ENCODE measurements at regions not wholly inside any gene's neighbourhood (a gene's known extent, or its start where the extent isn't known, plus 50 kb on each side); places are given as distances from the start of the nearest gene placed in this dataset.

DNA sequence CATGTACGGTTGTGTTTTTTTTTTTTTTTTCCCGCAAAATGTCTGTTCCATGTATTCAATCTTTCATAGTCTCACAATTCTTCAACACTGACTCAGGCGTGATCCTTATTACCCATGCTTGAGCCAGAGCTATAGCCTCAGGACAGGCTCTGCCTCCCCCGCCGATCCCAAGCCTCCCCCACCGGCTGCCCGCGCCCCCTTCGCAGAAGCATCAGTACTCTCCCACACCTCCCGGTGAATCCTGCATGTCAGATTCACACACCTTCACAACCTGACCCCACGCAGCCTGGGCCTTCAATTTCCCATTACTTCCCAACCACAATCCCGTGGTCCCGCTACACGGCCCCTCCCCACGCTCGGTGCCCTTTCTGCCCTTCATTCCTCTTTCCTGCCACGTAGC, 401.5 kb upstream of the JARID2 start:
- TF ChIP-seq EZH2 (IDR thresholded peaks at IDR 0.05; ENCODE audit: low read depth, unreplicated experiment) (no peak), POLR2AphosphoS5 (IDR thresholded peaks at IDR 0.05; ENCODE audit: low read depth) (no peak), STAT1 (IDR thresholded peaks at IDR 0.05; ENCODE audit: unreplicated experiment) (no peak), CREB1 (CRISPR knock-in tag; IDR thresholded peaks at IDR 0.05; ENCODE audit: low read depth) (no peak), EZH2phosphoT487 (IDR thresholded peaks at IDR 0.05; ENCODE audit: unreplicated experiment) (no peak), JUNB (IDR thresholded peaks at IDR 0.05; ENCODE audit: unreplicated experiment) (no peak), ZNF114 (CRISPR knock-in tag; IDR thresholded peaks at IDR 0.05) (no peak), ZNF331 (CRISPR knock-in tag; IDR thresholded peaks at IDR 0.05; ENCODE audit: low read depth) (no peak), NANOG (IDR thresholded peaks at IDR 0.05; ENCODE audit: borderline replicate concordance) (no peak)
- TF ChIP-seq, protein P1, sequence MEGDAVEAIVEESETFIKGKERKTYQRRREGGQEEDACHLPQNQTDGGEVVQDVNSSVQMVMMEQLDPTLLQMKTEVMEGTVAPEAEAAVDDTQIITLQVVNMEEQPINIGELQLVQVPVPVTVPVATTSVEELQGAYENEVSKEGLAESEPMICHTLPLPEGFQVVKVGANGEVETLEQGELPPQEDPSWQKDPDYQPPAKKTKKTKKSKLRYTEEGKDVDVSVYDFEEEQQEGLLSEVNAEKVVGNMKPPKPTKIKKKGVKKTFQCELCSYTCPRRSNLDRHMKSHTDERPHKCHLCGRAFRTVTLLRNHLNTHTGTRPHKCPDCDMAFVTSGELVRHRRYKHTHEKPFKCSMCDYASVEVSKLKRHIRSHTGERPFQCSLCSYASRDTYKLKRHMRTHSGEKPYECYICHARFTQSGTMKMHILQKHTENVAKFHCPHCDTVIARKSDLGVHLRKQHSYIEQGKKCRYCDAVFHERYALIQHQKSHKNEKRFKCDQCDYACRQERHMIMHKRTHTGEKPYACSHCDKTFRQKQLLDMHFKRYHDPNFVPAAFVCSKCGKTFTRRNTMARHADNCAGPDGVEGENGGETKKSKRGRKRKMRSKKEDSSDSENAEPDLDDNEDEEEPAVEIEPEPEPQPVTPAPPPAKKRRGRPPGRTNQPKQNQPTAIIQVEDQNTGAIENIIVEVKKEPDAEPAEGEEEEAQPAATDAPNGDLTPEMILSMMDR (conservative IDR thresholded peaks at IDR 0.05; ENCODE audit: low read depth in 2 of 2), result no peak
- TF ChIP-seq, protein P2, sequence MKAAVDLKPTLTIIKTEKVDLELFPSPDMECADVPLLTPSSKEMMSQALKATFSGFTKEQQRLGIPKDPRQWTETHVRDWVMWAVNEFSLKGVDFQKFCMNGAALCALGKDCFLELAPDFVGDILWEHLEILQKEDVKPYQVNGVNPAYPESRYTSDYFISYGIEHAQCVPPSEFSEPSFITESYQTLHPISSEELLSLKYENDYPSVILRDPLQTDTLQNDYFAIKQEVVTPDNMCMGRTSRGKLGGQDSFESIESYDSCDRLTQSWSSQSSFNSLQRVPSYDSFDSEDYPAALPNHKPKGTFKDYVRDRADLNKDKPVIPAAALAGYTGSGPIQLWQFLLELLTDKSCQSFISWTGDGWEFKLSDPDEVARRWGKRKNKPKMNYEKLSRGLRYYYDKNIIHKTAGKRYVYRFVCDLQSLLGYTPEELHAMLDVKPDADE (IDR thresholded peaks at IDR 0.05), result no peak
- TF ChIP-seq, protein P3, sequence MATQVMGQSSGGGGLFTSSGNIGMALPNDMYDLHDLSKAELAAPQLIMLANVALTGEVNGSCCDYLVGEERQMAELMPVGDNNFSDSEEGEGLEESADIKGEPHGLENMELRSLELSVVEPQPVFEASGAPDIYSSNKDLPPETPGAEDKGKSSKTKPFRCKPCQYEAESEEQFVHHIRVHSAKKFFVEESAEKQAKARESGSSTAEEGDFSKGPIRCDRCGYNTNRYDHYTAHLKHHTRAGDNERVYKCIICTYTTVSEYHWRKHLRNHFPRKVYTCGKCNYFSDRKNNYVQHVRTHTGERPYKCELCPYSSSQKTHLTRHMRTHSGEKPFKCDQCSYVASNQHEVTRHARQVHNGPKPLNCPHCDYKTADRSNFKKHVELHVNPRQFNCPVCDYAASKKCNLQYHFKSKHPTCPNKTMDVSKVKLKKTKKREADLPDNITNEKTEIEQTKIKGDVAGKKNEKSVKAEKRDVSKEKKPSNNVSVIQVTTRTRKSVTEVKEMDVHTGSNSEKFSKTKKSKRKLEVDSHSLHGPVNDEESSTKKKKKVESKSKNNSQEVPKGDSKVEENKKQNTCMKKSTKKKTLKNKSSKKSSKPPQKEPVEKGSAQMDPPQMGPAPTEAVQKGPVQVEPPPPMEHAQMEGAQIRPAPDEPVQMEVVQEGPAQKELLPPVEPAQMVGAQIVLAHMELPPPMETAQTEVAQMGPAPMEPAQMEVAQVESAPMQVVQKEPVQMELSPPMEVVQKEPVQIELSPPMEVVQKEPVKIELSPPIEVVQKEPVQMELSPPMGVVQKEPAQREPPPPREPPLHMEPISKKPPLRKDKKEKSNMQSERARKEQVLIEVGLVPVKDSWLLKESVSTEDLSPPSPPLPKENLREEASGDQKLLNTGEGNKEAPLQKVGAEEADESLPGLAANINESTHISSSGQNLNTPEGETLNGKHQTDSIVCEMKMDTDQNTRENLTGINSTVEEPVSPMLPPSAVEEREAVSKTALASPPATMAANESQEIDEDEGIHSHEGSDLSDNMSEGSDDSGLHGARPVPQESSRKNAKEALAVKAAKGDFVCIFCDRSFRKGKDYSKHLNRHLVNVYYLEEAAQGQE (IDR thresholded peaks at IDR 0.05; ENCODE audit: unreplicated experiment), result no peak
- TF ChIP-seq, protein P4, sequence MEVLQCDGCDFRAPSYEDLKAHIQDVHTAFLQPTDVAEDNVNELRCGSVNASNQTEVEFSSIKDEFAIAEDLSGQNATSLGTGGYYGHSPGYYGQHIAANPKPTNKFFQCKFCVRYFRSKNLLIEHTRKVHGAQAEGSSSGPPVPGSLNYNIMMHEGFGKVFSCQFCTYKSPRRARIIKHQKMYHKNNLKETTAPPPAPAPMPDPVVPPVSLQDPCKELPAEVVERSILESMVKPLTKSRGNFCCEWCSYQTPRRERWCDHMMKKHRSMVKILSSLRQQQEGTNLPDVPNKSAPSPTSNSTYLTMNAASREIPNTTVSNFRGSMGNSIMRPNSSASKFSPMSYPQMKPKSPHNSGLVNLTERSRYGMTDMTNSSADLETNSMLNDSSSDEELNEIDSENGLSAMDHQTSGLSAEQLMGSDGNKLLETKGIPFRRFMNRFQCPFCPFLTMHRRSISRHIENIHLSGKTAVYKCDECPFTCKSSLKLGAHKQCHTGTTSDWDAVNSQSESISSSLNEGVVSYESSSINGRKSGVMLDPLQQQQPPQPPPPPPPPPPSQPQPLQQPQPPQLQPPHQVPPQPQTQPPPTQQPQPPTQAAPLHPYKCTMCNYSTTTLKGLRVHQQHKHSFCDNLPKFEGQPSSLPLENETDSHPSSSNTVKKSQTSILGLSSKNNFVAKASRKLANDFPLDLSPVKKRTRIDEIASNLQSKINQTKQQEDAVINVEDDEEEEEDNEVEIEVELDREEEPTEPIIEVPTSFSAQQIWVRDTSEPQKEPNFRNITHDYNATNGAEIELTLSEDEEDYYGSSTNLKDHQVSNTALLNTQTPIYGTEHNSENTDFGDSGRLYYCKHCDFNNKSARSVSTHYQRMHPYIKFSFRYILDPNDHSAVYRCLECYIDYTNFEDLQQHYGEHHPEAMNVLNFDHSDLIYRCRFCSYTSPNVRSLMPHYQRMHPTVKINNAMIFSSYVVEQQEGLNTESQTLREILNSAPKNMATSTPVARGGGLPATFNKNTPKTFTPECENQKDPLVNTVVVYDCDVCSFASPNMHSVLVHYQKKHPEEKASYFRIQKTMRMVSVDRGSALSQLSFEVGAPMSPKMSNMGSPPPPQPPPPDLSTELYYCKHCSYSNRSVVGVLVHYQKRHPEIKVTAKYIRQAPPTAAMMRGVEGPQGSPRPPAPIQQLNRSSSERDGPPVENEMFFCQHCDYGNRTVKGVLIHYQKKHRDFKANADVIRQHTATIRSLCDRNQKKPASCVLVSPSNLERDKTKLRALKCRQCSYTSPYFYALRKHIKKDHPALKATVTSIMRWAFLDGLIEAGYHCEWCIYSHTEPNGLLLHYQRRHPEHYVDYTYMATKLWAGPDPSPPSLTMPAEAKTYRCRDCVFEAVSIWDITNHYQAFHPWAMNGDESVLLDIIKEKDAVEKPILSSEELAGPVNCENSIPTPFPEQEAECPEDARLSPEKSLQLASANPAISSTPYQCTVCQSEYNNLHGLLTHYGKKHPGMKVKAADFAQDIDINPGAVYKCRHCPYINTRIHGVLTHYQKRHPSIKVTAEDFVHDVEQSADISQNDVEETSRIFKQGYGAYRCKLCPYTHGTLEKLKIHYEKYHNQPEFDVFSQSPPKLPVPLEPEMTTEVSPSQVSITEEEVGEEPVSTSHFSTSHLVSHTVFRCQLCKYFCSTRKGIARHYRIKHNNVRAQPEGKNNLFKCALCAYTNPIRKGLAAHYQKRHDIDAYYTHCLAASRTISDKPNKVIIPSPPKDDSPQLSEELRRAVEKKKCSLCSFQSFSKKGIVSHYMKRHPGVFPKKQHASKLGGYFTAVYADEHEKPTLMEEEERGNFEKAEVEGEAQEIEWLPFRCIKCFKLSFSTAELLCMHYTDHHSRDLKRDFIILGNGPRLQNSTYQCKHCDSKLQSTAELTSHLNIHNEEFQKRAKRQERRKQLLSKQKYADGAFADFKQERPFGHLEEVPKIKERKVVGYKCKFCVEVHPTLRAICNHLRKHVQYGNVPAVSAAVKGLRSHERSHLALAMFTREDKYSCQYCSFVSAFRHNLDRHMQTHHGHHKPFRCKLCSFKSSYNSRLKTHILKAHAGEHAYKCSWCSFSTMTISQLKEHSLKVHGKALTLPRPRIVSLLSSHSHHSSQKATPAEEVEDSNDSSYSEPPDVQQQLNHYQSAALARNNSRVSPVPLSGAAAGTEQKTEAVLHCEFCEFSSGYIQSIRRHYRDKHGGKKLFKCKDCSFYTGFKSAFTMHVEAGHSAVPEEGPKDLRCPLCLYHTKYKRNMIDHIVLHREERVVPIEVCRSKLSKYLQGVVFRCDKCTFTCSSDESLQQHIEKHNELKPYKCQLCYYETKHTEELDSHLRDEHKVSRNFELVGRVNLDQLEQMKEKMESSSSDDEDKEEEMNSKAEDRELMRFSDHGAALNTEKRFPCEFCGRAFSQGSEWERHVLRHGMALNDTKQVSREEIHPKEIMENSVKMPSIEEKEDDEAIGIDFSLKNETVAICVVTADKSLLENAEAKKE (CRISPR knock-in tag; IDR thresholded peaks at IDR 0.05), result no peak
